HG02610 (cell line): ENCODE measurements at regions not wholly inside any gene's neighbourhood (a gene's known extent, or its start where the extent isn't known, plus 50 kb on each side); places are given as distances from the start of the nearest gene placed in this dataset.

ENCODE experiments used
- ATAC-seq: cut with Tn5 transposase; IDR thresholded peaks from one replicate; pipeline ENCODE4 v1.9.1; 2021; ENCODE audit warnings: mild to moderate bottlenecking, moderate library complexity; ENCODE audit not compliant: unreplicated experiment

GRCh38 chr3:96169111-96169766, 645.2 kb upstream of the EPHA6 start:
- no peak for ATAC-seq

- ATAC-seq = no peak
Measured at GRCh38 chr3:96172917-96173316, 641.5 kb upstream of the EPHA6 start.

- no peak for ATAC-seq
Measured at GRCh38 chr3:96175500-96175899, 638.9 kb upstream of the EPHA6 start.

GRCh38 chr3:96182756-96183155, 631.6 kb upstream of the EPHA6 start:
- no peak for ATAC-seq

GRCh38 chr3:96183871-96184270, 630.5 kb upstream of the EPHA6 start:
- ATAC-seq = no peak

- ATAC-seq = no peak
Measured at GRCh38 chr3:96190024-96190616, 624.3 kb upstream of the EPHA6 start.

GRCh38 chr3:96192966-96193550, 621.3 kb upstream of the EPHA6 start:
- ATAC-seq = no peak

- ATAC-seq = no peak
Measured at GRCh38 chr3:96200897-96201296, 613.5 kb upstream of the EPHA6 start.

GRCh38 chr3:96201463-96201862, 612.9 kb upstream of the EPHA6 start:
- no peak for ATAC-seq

- ATAC-seq = no peak
Measured at GRCh38 chr3:96202181-96202580, 612.2 kb upstream of the EPHA6 start.

GRCh38 chr3:96209699-96210098, 604.7 kb upstream of the EPHA6 start:
- no peak for ATAC-seq

GRCh38 chr3:96213393-96213792, 601.0 kb upstream of the EPHA6 start:
- ATAC-seq = no peak

GRCh38 chr3:96214941-96215340, 599.5 kb upstream of the EPHA6 start:
- no peak for ATAC-seq

GRCh38 chr3:96225494-96225893, 588.9 kb upstream of the EPHA6 start:
- ATAC-seq = no peak

- ATAC-seq = no peak
Measured at GRCh38 chr3:96233679-96234078, 580.7 kb upstream of the EPHA6 start.

- ATAC-seq = no peak
Measured at GRCh38 chr3:96236522-96236921, 577.9 kb upstream of the EPHA6 start.

GRCh38 chr3:96259299-96259698, 555.1 kb upstream of the EPHA6 start:
- ATAC-seq = no peak

- ATAC-seq = no peak
Measured at GRCh38 chr3:96264701-96265100, 549.7 kb upstream of the EPHA6 start.

- no peak for ATAC-seq
Measured at GRCh38 chr3:96266395-96267190, 547.8 kb upstream of the EPHA6 start.

GRCh38 chr3:96267577-96267976, 546.8 kb upstream of the EPHA6 start:
- no peak for ATAC-seq

- ATAC-seq = no peak
Measured at GRCh38 chr3:96294143-96294542, 520.3 kb upstream of the EPHA6 start.

- ATAC-seq = no peak
Measured at GRCh38 chr3:96300743-96301142, 513.7 kb upstream of the EPHA6 start.
